ENCODE measurements at regions not wholly inside any gene's neighbourhood (a gene's known extent, or its start where the extent isn't known, plus 50 kb on each side); places are given as distances from the start of the nearest gene placed in this dataset.

- no peak for TF ChIP-seq CTCF (IDR thresholded peaks at IDR 0.05)
These were observed 407.0 kb upstream of the SASH1 start for GRCh38 chr6:147935656-147936055.

GRCh38 chr6:147936703-147937470 is 405.8 kb upstream of the SASH1 start:
- Histone ChIP-seq H3K27ac (ENCODE audit: low read depth in 1 of 2, low read length in 2 of 2) (no peak overlapping the region), H3K4me1 (ENCODE audit: control insufficient read depth in 1 of 2, insufficient read depth in 2 of 2, low read length in 2 of 2) (no peaks in the 10 kb centered on the region), H2AFZ (ENCODE audit: insufficient read depth, low read depth, low read length, poor library complexity, severe bottlenecking) (no peak overlapping the region), H3K27me3 (ENCODE audit: control insufficient read depth in 2 of 2, insufficient read depth in 2 of 2, low read length in 2 of 2) (no peaks in the 10 kb centered on the region), H3K9ac (ENCODE audit: insufficient read depth, low read length, poor library complexity, severe bottlenecking) (no peak overlapping the region), H4K20me1 (ENCODE audit: insufficient read depth, low read length) (no peaks in the 10 kb centered on the region), H3K4me2 (replicated peaks; ENCODE audit: extremely low read depth, low read length, poor library complexity, severe bottlenecking) (no peak overlapping the region), H3K79me2 (ENCODE audit: insufficient read depth, low read length) (no peaks in the 10 kb centered on the region), H3K4me3 (replicated peaks in 1 of 3; ENCODE audit: low read depth in 2 of 3, low read length in 3 of 3) (no peak overlapping the region), H3K9me3 (replicated peaks in 1 of 2; ENCODE audit: control insufficient read depth in 1 of 2, insufficient read depth in 1 of 2, low read length in 2 of 2) (no peaks in the 10 kb centered on the region), H3K36me3 (replicated peaks in 1 of 2; ENCODE audit: control insufficient read depth in 1 of 2, insufficient read depth in 2 of 2, low read length in 2 of 2) (no peaks in the 10 kb centered on the region)
- WGBS (ENCODE audit: insufficient coverage), result 92% methylated on average over 2 of the region's 2 CpGs
- DNase-seq, result no peak
- no peaks in the 10 kb centered on the region for H3K36me3 Mint-ChIP-seq
- no peaks in the 10 kb centered on the region for H3K4me1 Mint-ChIP-seq
- H3K4me3 Mint-ChIP-seq, result no peak overlapping the region
- peaks cover 0 to 9% (median 4%) of the 10 kb centered on the region in 7 donors for H3K9me3 Mint-ChIP-seq
- intact Hi-C loops (cut with micrococcal nuclease), result no loop called here
- no peak overlapping the region for H3K27ac Mint-ChIP-seq
- H3K27me3 Mint-ChIP-seq (ENCODE audit: low read depth in 3 of 3), result peaks cover 1 to 2% (median 1%) of the 10 kb centered on the region in 3 donors
- TF ChIP-seq CTCF (IDR thresholded peaks at IDR 0.05), result no peak

More at GRCh38 chr6:147935656-147936055, 407.0 kb upstream of the SASH1 start:
- Histone ChIP-seq H3K27me3 (ENCODE audit: control insufficient read depth in 2 of 2, insufficient read depth in 2 of 2, low read length in 2 of 2) (no peaks in the 10 kb centered on the region), H2AFZ (ENCODE audit: insufficient read depth, low read depth, low read length, poor library complexity, severe bottlenecking) (no peak overlapping the region), H3K36me3 (replicated peaks in 1 of 2; ENCODE audit: control insufficient read depth in 1 of 2, insufficient read depth in 2 of 2, low read length in 2 of 2) (no peaks in the 10 kb centered on the region), H3K79me2 (ENCODE audit: insufficient read depth, low read length) (no peaks in the 10 kb centered on the region), H3K4me2 (replicated peaks; ENCODE audit: extremely low read depth, low read length, poor library complexity, severe bottlenecking) (no peak overlapping the region), H3K9me3 (replicated peaks in 1 of 2; ENCODE audit: control insufficient read depth in 1 of 2, insufficient read depth in 1 of 2, low read length in 2 of 2) (no peaks in the 10 kb centered on the region), H3K27ac (ENCODE audit: low read depth in 1 of 2, low read length in 2 of 2) (no peak overlapping the region), H3K4me1 (ENCODE audit: control insufficient read depth in 1 of 2, insufficient read depth in 2 of 2, low read length in 2 of 2) (no peaks in the 10 kb centered on the region), H3K4me3 (replicated peaks in 1 of 3; ENCODE audit: low read depth in 2 of 3, low read length in 3 of 3) (no peak overlapping the region), H3K9ac (ENCODE audit: insufficient read depth, low read length, poor library complexity, severe bottlenecking) (no peak overlapping the region), H4K20me1 (ENCODE audit: insufficient read depth, low read length) (no peaks in the 10 kb centered on the region)
- Mint-ChIP-seq H3K9me3 (peaks cover 0 to 9% (median 4%) of the 10 kb centered on the region in 7 donors), H3K27me3 (ENCODE audit: low read depth in 3 of 3) (peaks cover 1 to 2% (median 1%) of the 10 kb centered on the region in 3 donors), H3K4me1 (no peaks in the 10 kb centered on the region), H3K27ac (no peak overlapping the region), H3K4me3 (no peak overlapping the region), H3K36me3 (no peaks in the 10 kb centered on the region)
- intact Hi-C loops (cut with micrococcal nuclease), result no loop called here
- DNase-seq, result no peak
